Ramos (cell line): ENCODE measurements at regions not wholly inside any gene's neighbourhood (a gene's known extent, or its start where the extent isn't known, plus 50 kb on each side); places are given as distances from the start of the nearest gene placed in this dataset.

Experiments
- in situ Hi-C: fragments of 300-500 bp; cut with MboI; formaldehyde crosslinking; loops from one replicate; pipeline ENCODE4 v1.14.3; 2022; ENCODE audit warnings: low sequenced_read_pairs; ENCODE audit not compliant: unreplicated experiment

DNA sequence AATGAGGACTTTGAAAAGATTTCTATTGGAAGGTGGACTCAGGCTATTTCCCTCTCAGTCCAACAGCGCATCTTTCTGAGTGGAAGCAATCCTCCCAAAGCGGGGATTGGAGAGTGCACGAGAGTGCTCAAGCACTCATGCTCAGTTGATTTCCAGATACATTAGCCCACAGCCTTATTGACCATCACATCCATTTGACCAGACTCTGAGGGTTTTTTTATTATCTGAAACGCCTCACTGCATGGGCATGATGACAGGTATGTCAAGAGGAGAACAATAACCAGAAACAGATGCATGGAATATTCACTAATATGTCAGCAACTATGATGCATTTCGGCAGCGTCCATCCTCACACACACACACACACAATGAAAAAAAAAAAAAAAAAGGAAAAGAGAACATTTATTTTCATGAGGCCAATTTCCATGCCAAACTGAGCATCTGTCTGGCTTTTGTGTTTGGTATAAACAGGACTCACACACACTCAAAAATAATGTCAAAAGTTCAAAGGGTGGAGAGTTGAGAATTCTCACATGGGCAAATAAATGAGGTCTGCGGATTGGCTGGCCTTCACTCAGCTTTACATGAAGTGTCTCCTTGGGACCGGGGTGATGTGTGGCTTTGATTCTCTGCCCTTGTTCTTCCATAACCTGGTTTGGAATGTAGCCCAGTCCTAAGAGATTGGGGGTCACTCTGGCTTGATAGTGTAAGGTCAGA is 371.6 kb downstream of the MCTP2 start:
- in situ Hi-C loops = no loop called here

DNA sequence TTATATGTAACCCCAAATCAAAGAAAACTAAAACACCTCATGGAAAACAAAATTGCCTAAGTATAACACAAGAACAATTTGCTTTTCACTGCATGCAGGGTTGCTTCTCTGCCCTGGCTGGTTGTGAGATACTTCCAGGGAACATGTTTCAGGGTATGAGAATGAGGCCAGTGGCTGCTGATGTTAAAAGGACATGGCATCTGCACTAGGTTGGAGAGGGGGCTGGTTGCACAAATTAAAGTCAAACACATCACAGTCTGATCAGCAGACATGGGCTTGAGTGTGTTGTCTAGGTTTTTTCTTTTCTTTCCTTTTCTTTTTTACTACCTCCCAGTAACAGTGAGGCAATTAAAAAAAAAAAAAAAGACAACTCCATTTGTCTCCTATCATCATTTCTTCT is 374.9 kb downstream of the MCTP2 start:
- in situ Hi-C loops = no loop called here

DNA sequence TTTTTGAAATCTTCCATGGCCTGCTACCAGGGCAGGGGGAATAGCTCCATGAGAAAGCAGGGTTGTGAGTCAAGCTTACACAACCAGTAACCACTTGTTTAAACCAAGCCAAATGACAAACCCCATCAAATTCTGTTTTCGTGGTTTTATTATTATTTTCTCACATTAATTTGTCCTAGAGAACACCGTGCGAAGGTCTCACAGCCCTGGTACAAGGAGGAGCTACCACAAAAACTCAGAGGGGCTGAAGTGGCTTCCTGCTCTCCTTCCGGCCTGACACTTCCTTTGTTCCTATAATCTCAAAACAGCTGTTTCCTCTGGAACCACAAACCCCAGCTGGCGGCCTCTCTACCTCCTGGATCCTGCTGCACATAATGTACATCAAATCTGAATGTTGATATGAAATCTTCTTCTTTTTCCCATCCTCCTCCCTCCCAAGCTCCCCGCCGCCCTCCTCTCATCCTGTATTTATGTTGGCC is 375.9 kb downstream of the MCTP2 start:
- in situ Hi-C loops = no loop called here

DNA sequence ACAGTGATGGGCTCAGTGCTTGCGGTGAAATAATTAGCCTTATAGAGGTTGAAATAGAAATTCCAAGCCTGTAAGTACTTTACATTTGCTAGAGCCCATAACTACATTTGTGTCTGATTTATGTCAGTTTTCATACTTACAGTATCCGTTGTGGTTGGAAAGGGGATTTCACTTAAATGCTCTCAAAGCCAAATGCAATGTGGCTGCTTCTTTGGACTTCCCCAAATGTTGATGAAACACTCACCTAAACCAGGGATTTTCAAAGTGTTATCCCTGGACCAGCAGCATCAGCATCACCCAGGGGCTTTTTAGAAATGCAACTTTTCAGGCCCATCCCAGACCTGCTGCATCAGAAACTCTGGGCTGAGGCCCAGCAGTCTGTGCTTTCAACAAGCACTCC is 378.7 kb downstream of the MCTP2 start:
- in situ Hi-C loops = no loop called here

DNA sequence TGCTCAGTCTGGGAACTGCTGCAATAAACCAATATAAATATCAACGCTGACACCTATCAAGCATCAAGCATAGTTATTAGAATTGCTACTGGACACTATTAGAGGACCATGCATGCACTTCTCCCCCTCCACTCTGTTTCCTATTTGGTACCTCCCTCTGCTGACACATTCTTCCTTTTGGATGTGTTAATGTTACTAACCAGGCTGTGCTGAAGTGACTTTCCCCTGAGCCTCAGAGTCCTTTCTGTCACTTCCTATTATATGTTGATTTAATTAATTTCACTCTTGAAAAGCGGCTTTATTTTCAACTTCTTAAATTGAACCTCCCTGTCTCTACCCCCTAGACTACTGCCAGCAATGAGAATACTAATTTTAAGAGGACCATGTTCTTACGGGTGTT is 379.1 kb downstream of the MCTP2 start:
- in situ Hi-C loops = no loop called here

DNA sequence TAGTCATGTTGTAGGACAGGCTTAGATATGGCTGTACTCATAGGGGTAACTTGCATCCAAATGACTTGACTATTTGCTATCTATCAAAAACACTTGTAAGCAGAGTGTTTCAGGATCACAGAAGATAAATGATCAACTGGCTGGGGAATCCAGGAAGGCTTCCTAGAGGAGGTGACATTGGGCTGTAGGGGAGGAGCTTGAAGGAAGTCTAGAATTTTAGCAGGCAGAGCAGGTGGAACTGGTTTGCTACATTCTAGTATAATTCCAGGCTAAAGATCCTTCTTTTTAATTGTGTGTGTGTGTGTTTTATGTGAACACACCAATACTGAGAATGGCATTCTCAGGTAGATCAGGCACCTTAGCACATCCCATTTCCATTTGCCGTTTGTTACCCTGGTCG is 380.3 kb downstream of the MCTP2 start:
- in situ Hi-C loops = no loop called here

- in situ Hi-C loops = no loop called here
Observed at GRCh38 chr15:94615688-94616087, 384.3 kb downstream of the MCTP2 start.

GRCh38 chr15:94620632-94621031 is 389.3 kb downstream of the MCTP2 start:
- in situ Hi-C loops = no loop called here

- in situ Hi-C loops = no loop called here
Observed at GRCh38 chr15:94621736-94622135, 390.4 kb downstream of the MCTP2 start.

- in situ Hi-C loops = no loop called here
Observed at GRCh38 chr15:94626949-94627348, 395.6 kb downstream of the MCTP2 start.

DNA sequence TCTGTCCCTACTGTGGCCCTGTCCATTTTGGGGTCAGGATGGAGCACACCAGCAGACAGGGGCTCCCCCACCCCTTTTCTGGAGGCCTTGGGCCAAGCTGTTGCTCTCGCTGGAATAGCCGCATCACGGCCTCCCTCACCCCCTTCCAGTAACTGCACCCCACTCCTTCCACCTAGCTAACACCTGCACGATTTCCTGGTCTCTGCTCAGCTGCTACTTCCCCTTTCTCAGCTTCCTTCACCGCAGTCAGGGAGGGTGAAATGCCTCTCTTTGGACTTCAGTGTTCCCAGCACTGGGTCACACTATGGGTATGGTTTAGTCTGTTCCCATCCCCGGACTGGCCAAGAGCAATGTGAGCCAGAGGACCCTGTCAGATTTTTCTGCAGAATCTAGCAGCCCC is 400.2 kb downstream of the MCTP2 start:
- in situ Hi-C loops = no loop called here

DNA sequence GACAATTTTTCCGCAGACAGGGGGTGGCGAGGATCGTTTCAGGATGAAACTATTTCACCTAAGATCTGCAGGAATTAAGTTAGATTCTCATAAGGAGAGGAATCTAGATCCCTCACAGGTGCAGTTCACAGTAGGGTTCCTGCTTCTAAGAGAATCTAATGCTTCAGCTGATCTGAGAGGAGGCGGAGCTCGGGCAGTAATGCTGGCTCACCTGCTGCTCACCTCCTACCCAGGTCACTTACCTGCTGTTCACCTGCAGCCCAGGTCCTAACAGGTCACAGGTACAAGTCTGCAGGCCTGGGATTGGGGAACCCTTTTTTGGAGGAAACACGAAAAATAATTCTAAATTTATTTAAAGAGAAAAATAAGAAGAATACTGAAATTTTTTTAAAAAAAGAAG is 406.8 kb downstream of the MCTP2 start:
- in situ Hi-C loops = no loop called here

- in situ Hi-C loops = no loop called here
Observed at GRCh38 chr15:94639701-94640100, 408.3 kb downstream of the MCTP2 start.

GRCh38 chr15:94644433-94644832 is 413.1 kb downstream of the MCTP2 start:
- in situ Hi-C loops = no loop called here

GRCh38 chr15:94653071-94653470 is 421.7 kb downstream of the MCTP2 start:
- in situ Hi-C loops = loop anchor here (25.0 kb wide), 1 partner anchor 634 kb away; no protein-coding TSS in a partner anchor

DNA sequence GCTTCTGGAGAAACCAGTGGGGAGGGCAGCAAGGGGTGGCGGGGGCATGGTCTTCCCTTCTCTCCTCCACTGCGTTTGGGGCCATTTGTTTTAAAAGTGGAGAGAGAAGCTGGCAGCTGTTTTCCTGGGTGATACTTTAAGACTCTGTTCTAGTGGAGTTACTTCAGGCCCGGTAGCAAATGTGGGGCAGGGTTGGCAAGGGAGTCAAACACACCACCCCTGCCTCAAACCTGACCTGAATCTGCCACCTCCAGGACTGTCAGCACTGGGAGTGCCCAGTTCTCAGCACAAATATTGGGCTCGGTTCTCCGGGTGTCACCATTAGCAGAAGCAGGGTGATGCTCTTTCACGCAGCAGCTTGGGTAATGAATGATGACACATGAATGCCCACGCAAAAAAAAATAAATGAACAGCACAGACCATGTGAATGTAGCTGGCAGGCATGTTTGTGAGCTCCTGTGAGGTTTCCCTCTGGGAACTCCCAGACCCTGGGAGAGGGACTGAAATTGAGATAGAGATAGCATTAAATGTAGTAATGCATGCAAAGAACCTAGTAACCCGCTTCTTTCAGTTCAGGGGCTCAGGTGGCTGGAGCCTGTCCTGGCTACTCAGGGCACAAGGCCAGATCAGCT is 424.0 kb downstream of the MCTP2 start:
- in situ Hi-C loops = loop anchor here (25.0 kb wide), 1 partner anchor 632 kb away; no protein-coding TSS in a partner anchor

- in situ Hi-C loops = loop anchor here (25.0 kb wide), 1 partner anchor 621 kb away; no protein-coding TSS in a partner anchor
Observed at GRCh38 chr15:94665676-94666441, 434.5 kb downstream of the MCTP2 start.

DNA sequence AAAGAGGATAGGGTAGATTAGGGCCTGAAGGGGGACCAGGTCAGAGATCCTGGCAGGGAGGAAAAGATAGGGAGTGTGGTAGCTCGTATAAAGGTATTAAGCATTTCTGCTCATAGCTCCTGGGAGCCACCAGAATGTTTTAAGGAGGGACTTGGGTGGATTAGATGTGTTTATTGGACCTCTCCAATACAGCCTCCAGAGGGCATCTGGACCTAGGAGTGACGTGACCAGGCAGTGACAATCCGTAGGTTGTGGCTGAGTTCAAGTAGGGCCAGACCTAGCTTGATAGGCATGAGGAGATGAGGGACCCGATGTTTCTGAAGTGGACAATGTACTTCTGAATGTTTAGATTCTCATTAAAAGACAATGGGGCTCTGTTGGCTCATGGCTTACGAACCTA is 435.2 kb downstream of the MCTP2 start:
- in situ Hi-C loops = loop anchor here (25.0 kb wide), 1 partner anchor 621 kb away; no protein-coding TSS in a partner anchor

DNA sequence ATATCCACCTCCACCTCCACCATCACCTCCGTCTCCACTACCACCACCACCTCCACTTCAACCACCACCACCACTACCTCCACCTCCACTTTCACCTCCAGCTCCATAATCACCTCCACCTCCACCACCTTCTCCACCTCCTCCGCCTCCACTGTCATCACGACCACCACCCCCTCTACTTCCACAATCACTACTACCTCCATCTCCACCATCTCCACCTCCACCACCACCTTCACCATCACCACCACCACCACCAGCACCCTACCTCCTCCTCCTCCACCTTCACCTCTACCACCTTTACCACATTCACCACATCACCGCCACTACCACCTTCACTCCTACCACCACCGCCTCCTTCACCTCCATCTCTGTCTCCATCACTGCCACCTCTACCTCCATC is 435.7 kb downstream of the MCTP2 start:
- in situ Hi-C loops = loop anchor here (25.0 kb wide), 1 partner anchor 620 kb away; no protein-coding TSS in a partner anchor

DNA sequence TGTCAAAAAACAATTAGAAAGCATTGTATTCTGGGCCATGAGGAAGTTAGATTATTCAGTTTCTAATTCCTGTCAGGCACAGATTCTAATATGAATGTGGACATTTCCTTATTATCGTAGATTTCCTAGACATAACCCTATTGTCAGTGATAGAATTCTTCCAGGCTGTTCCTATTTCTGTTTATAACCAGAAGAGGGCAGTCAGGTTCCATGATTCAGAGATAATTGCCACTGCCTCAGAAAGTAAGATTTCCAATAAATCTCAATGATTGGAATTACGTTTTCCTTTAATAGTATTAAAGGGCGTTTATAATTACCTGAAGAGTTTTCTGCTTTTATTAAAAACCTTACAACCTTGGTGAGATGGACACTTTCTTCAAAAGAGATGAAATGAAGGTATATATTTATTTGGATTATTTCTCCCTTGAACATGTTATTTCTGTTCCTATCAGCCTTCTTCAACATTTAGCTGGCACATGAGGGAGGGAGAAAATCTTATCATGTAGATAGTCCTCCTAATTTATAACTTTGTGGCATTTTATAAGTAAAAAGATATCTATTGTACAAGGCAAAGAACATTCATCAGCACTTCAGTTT is 439.2 kb downstream of the MCTP2 start:
- in situ Hi-C loops = loop anchor here (25.0 kb wide), 1 partner anchor 617 kb away; no protein-coding TSS in a partner anchor
